T-helper 2 cell treated with Interferon-gamma antibody and Interleukin-4, amounts not matched to agents 100 ng/mL and 5 ng/mL, for 36 hours (primary cell): ENCODE measurements at regions not wholly inside any gene's neighbourhood (a gene's known extent, or its start where the extent isn't known, plus 50 kb on each side); places are given as distances from the start of the nearest gene placed in this dataset.
"Not testable (repeated sequence)": the region's sequence is repeated elsewhere in the genome, so short reads cannot be mapped to it uniquely, and the experiment has no call there.

ENCODE experiments used
- intact Hi-C: fragments of 100-400 bp; cut with micrococcal nuclease; formaldehyde crosslinking; loops from one replicate; pipeline ENCODE4 v1.15.1; 2023

DNA sequence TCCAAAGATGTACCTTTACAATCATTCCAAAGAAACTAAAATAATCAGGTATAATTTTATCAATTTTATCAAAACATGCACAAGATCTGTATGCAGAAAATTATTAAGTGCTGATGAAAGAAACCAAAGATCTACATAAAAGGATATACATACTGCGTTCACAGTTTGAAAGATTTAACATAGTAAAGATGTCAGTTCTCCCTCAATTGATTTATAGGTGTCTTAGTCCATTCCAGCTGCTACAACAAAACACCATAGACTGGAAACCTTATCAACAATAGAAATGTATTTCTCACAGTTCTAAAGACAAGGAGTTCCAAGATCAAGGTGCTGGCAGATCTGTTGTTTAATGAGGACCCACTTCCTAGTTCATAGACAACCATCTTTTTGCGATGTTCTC lies 189.0 kb upstream of the CCDC54 start:
- intact Hi-C loops = no loop called here

GRCh38 chr3:107189158-107189791 lies 188.0 kb upstream of the CCDC54 start:
- intact Hi-C loops = no loop called here

DNA sequence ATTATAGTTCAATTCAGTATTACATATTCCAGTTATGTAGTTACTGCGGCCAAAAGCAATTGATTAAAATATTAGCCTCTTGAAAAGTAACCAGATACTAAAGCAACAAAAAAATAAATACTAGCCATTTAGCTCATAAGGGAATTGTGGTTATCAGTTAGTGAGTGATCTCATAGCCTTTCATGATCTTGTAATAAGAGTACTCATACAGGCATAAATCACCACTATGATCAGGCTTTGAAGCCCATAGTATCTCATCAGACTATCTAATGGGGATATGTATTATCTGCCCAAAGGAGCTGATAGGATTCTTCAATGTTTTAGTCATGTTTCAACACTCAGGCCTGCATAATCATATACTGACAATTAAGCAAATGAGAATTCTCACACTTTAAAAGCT lies 184.1 kb upstream of the CCDC54 start:
- intact Hi-C loops = no loop called here

DNA sequence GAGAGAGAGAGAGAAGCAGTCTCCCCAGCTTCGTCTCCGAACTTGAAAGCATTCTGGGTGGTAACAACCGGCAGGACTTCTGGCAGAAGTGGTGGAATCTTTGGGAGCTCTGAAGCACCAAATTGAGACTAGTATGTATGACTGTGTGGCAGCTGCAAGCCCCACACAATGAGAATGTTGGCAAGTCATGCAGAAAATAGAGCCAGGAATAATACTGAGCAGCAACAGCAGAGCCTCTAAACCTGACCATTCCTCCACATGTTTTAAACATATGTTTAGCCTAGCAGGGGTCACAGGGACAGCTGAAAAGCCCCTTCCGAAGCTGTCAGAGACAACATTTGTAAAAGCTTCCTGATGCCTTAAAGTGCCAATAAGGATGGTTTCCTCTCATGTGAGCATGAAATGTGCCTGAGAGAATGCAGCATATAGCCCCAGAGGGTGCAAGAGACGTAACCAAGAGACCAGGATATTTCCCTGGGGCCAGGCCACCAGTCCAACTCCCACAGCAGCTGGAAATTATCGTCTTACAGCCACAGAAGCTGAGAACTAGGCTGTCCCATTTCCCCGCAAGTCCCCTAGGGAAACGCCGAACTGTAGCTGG lies 178.6 kb upstream of the CCDC54 start:
- intact Hi-C loops = no loop called here

DNA sequence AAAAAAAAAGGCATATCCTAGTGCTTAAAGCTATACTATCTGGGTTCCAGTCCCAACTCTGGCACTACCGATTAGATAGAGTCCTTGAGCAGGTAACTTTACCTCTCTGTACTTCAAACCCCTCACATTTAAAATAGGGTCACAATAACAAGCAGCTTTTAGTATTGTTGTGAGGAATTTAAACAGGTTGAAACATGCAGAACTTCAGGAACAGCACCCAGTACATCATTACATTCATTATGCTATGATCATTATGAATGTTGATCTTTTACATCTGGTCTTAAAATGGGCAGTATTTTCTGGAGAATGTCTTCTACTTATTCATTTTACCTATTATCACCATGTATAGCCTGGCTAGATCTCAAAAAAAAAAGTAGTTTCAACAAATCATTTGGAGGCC lies 176.1 kb upstream of the CCDC54 start:
- intact Hi-C loops = no loop called here

- intact Hi-C loops = not testable (repeated sequence)
Measured at GRCh38 chr3:107202885-107203284, 174.4 kb upstream of the CCDC54 start.

- intact Hi-C loops = no loop called here
Measured at GRCh38 chr3:107204121-107204520, 173.1 kb upstream of the CCDC54 start.

DNA sequence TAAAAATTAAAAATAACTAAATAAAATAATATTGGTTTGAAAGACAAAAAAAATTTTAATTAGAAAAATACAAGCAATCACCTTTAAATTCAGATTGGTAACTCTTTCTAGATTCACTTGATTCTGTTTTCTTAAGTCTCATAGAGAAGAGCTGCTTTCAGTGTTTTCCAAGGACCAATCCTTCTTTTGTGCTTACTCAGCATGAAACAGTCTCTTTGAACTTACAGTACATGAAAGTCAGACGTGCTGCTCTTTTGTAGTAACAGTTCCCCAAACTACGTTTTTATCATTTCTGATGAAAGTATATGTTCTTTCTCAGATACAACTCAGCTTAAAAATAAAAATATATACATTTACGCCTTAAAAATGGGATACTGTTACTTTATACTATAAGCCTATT lies 171.9 kb upstream of the CCDC54 start:
- intact Hi-C loops = no loop called here

GRCh38 chr3:107206141-107206540 lies 171.1 kb upstream of the CCDC54 start:
- intact Hi-C loops = no loop called here

DNA sequence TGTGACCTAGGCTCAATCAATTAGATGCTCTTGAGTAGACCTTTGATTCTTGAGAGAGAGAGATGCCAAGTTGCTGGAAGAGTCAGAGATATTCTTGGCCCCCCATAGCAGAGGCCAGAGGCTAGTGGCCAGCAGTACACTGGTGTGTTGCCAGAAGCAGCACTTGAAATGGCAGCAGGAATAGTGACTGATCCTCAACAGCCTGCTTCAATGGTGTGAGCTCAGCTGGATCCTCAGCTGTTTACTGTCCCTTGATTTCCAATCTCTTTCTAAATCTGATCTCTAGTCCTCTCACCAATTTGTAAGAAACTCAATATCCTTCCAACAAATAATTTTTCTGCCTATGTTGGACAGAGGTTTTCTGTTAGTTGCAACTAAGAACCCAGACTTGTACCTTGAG lies 170.3 kb upstream of the CCDC54 start:
- intact Hi-C loops = no loop called here

DNA sequence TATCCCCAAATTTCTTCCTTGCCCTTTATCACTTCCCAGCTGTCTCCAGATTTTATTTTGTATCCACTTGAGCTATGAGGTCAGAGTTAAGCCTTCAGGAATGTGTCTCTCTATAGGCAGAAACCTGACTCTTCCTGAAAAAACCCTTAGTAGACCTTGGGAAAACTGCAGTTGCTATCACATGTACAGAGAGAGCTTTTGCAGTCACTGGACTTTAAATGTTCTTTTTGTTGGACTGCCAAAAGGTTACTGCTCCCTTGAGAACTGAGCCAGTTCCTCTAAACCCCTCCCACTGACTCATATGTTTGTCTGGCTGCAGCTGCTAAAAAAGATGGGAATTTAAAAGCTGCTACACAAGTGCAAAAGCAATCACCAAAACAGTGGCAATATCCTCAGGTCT lies 169.1 kb upstream of the CCDC54 start:
- intact Hi-C loops = no loop called here

DNA sequence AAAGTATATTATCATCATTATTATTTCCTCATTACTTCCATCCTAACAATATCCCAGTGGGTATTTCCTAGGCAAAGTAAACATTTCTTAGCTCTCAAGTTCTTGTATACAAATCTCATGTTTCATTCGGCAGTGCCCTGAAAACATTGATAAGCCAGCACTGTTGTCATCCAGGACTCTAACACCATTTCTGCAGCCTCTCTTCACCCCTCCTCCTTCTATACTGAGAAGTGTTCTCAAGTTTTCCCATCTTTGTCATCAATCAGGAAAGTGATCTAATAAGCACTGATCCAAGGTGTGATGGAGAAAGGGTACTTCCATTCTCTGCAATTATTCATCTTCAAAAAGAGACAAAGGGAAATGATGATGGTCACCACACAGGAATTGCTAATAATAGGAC lies 168.4 kb upstream of the CCDC54 start:
- intact Hi-C loops = no loop called here

DNA sequence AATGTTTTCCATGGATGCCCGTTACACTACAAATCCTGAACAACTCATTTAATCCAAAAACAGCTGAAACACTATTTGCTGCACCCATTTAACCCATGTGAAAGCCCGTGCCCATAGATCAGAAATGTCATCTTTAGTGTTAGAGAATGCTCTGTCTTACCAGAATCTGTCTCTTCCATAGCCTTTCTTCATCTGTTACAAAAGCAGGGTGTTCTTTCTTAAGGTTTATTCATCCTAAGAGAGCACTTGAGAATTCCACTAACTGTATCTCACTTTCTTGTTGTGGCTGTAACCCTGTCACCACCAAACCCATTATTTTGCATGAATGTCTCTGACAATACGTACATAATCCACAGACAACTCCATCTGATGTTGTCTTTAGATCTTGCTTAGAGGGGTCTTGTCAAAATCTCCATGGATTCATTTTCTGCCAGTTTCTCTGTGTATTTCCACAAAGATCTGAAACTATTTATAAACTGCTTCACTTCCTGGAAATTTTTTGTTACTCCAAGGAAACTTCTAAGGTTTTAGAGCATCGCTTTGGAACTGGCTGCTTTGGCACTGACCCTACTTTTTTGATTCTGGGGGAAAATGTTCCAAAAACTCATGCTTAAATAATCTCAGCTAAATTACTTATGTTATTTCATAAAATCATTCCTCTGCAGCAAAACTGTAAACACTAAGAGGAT lies 167.8 kb upstream of the CCDC54 start:
- intact Hi-C loops = no loop called here

- intact Hi-C loops = no loop called here
Measured at GRCh38 chr3:107211608-107212007, 165.6 kb upstream of the CCDC54 start.

DNA sequence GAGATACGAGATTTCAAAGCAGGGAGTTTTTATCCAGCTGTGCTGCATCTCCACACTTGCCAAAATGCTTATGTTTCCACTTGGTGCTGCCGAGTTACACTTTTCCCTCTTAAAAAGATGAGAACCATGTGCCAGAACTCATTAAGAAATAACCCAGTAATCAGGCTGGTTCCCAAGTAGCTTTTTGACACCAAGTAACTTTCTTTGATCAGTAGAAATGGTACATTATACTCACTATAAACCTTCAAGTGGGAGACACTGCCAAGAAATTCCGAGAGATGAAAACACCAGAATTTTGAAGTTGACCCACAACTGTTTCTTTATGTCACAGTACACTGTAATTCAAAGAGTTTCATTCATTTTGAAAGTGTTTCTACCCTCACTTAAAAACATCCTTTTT lies 164.6 kb upstream of the CCDC54 start:
- intact Hi-C loops = no loop called here

DNA sequence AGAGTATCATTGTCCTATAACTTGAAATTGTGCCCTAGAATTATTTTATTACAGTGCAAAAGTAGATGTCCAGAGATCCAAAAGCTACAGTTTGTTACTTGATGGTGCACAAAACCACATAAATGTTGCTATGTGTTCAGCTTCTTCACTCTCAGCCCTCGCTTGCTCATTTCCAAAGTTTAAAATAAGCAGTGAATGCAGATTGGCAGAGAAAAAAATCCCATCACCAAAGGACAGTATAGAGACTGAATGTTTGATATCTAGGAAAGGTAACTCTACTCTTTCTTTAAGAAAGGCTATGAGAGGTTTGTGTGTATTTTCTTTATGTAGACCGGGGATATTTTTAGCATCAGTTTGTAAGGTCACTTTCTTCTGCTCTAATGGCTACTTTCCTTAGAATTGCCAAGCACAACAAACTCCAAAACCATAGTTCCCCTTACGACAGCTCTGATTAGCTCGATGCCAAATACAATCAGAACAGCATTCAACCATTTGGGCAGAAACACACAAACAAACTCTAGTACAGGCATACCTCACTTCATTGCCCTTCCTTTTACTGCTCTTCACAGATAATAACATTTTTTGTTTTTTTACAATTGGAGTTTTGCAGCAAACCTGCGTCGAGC lies 164.1 kb upstream of the CCDC54 start:
- intact Hi-C loops = no loop called here

- intact Hi-C loops = no loop called here
Measured at GRCh38 chr3:107216229-107216628, 161.0 kb upstream of the CCDC54 start.

DNA sequence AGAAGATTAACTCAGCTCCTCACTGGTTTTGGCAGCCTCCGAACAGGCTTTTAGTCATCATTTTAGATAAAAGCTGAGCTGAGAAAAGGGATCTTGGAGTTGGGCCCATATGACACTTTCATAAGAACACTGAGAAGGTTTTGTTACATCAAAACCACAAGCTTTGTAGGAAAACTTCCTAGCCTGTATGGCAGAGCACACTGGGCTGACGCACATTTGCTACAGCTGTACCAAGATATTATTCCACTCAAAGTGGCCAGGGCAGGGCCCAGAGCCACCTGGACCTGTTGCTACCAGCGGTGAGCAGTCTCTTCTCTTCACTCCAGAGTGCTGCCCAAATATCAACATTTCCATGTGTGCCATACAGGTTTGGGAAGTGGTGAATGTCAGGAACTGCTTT lies 160.5 kb upstream of the CCDC54 start:
- intact Hi-C loops = no loop called here

- intact Hi-C loops = no loop called here
Measured at GRCh38 chr3:107217172-107217571, 160.1 kb upstream of the CCDC54 start.

DNA sequence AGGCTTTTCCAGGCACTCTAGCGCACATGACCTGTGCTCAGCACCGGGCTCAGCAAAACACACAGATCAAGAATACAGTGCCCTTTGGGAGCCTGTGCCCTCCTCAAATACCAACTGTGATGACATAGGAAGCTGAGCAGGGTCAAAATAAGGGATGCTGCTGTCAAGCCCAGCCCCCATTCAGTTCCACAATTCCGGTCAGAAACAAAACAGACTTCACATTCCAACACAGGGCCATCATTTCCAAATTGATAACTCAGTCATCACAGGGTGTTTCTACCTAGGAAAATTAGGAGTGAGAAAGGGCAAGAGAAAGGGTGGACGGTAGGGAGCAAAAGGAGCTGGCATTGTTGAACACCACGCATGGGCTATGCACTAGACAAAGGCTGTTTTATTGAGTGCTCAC lies 158.4 kb upstream of the CCDC54 start:
- intact Hi-C loops = no loop called here

DNA sequence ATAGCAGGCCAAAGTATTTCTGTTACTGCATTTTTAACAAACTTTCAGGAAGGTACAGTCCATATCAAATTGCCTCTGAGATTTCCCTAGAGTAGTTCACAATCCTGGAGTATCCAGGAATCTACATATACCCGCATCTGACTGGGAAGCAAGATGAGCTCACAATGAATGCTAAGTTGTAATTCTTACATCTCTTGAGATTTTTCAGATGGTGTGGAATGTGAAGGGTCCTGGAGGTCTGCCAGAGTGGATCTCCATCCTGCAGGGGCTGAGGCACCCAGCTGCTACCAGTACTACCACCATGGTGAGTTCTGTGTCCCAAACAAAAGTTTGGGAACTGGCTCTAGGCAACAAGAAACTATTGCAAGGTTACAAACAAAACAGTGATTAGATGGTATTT lies 156.7 kb upstream of the CCDC54 start:
- intact Hi-C loops = no loop called here

- intact Hi-C loops = no loop called here
Measured at GRCh38 chr3:107221856-107222255, 155.4 kb upstream of the CCDC54 start.

- intact Hi-C loops = no loop called here
Measured at GRCh38 chr3:107222907-107223306, 154.3 kb upstream of the CCDC54 start.
